Testis (tissue), 2 donors: ENCODE measurements at regions not wholly inside any gene's neighbourhood (a gene's known extent, or its start where the extent isn't known, plus 50 kb on each side); places are given as distances from the start of the nearest gene placed in this dataset.

Source experiments
- CTCF ChIP-seq, 3 experiments: fragments of 450-650 bp in 2 of 3; fragments of 200-600 bp in 1 of 3; sonication (generic) in 1 of 3; IDR thresholded peaks; one replicate each; pipeline ENCODE4 v1.5.1; 2016 to 2019; ENCODE audit warnings: antibody characterized with exemption in 3 of 3, mild to moderate bottlenecking in 2 of 3, moderate library complexity in 1 of 3
- POLR2A ChIP-seq: fragments of 450-650 bp; IDR thresholded peaks from one replicate; pipeline ENCODE4 v1.6.1; 2017; ENCODE audit warnings: antibody characterized with exemption, mild to moderate bottlenecking, moderate library complexity

GRCh38 chr15:77738441-77739302 is 106.0 kb upstream of the LINGO1 start:
- no peak for TF ChIP-seq CTCF (IDR thresholded peaks at IDR 0.05)
- no peak for TF ChIP-seq POLR2A
